Neuronal stem cell (in vitro differentiated cells): ENCODE measurements at regions not wholly inside any gene's neighbourhood (a gene's known extent, or its start where the extent isn't known, plus 50 kb on each side); places are given as distances from the start of the nearest gene placed in this dataset.

Experiments
- DNase-seq: peaks from one replicate; pipeline ENCODE4 v3.0.0-alpha.2; 2013; ENCODE audit warnings: low spot score
- H2AFZ ChIP-seq: one replicate; pipeline ENCODE4 v1.6.1; 2013; ENCODE audit warnings: mild to moderate bottlenecking, low read length, inconsistent platforms
- H2AK5ac ChIP-seq: 2 replicates; pipeline ENCODE4 v1.6.1; 2013; ENCODE audit warnings: low read depth, mild to moderate bottlenecking, inconsistent platforms, low read length, moderate library complexity, mixed read lengths
- H2BK120ac ChIP-seq: 2 replicates; pipeline ENCODE4 v1.6.1; 2013; ENCODE audit warnings: low read depth, mild to moderate bottlenecking, inconsistent platforms, low read length, moderate library complexity, mixed read lengths
- H2BK12ac ChIP-seq: one replicate; pipeline ENCODE4 v1.6.1; 2013; ENCODE audit warnings: low read length, inconsistent platforms
- H2BK15ac ChIP-seq: 2 replicates; pipeline ENCODE4 v1.6.1; 2013; ENCODE audit warnings: mild to moderate bottlenecking, low read length, inconsistent platforms, mixed read lengths
- H2BK5ac ChIP-seq: one replicate; pipeline ENCODE4 v1.6.1; 2013; ENCODE audit warnings: inconsistent platforms, mild to moderate bottlenecking, low read length, moderate library complexity
- H3K14ac ChIP-seq: one replicate; pipeline ENCODE4 v1.6.1; 2013; ENCODE audit warnings: low read length, inconsistent platforms
- H3K18ac ChIP-seq: 2 replicates; pipeline ENCODE4 v1.6.1; 2013; ENCODE audit warnings: low read length, inconsistent platforms
- H3K23ac ChIP-seq: 2 replicates; pipeline ENCODE4 v1.6.1; 2013; ENCODE audit warnings: low read depth, mild to moderate bottlenecking, mixed read lengths, low read length, inconsistent platforms; ENCODE audit not compliant: poor library complexity
- H3K27ac ChIP-seq: replicated peaks from 3 replicates; pipeline ENCODE4 v1.5.1; 2013; ENCODE audit warnings: low read length, inconsistent platforms
- H3K27me3 ChIP-seq, 3 experiments: 2 replicates each; pipeline ENCODE4 v1.6.1; 2013; ENCODE audit warnings: low read length in 3 of 3, mild to moderate bottlenecking in 2 of 3, inconsistent platforms in 1 of 3, low read depth in 1 of 3, mixed read lengths in 1 of 3, moderate library complexity in 1 of 3; ENCODE audit not compliant: control insufficient read depth in 3 of 3, insufficient read depth in 3 of 3
- H3K36me3 ChIP-seq, 2 donors: replicated peaks in 1 of 2; 2 replicates each; pipeline ENCODE4 v1.6.1; 2013; ENCODE audit warnings: low read length in 2 of 2; ENCODE audit not compliant: control insufficient read depth in 2 of 2, insufficient read depth in 2 of 2
- H3K4ac ChIP-seq: 2 replicates; pipeline ENCODE4 v1.6.1; 2013; ENCODE audit warnings: inconsistent platforms, mild to moderate bottlenecking, low read length, moderate library complexity
- H3K4me1 ChIP-seq, 2 donors: 1 replicate in 1 of 2; 2 replicates in 1 of 2; pipeline ENCODE4 v1.6.1; 2013; ENCODE audit warnings: low read length in 2 of 2, low read depth in 1 of 2; ENCODE audit not compliant: control insufficient read depth in 2 of 2, insufficient read depth in 1 of 2
- H3K4me2 ChIP-seq: one replicate; pipeline ENCODE4 v1.6.1; 2013; ENCODE audit warnings: mild to moderate bottlenecking, low read length, inconsistent platforms; ENCODE audit not compliant: insufficient read depth, poor library complexity, severe bottlenecking
- H3K4me3 ChIP-seq, 2 donors: 2 replicates each; pipeline ENCODE4 v1.5.1; 2013; ENCODE audit warnings: low read length in 2 of 2, mild to moderate bottlenecking in 2 of 2, inconsistent platforms in 1 of 2, moderate library complexity in 1 of 2
- H3K79me1 ChIP-seq: one replicate; pipeline ENCODE4 v1.6.1; 2013; ENCODE audit warnings: low read depth, mild to moderate bottlenecking, inconsistent platforms, low read length, moderate library complexity
- H3K9ac ChIP-seq: one replicate; pipeline ENCODE4 v1.6.1; 2013; ENCODE audit warnings: mild to moderate bottlenecking, low read depth, low read length, inconsistent platforms; ENCODE audit not compliant: poor library complexity
- H3K9me3 ChIP-seq, 2 donors: replicated peaks in 1 of 2; 2 replicates each; pipeline versions ENCODE3 to v1.6.1; 2013; ENCODE audit warnings: low read length in 2 of 2, mild to moderate bottlenecking in 2 of 2, inconsistent platforms in 1 of 2, low read depth in 1 of 2, mixed read lengths in 1 of 2, moderate library complexity in 1 of 2; ENCODE audit not compliant: control insufficient read depth in 2 of 2, insufficient read depth in 1 of 2
- H4K8ac ChIP-seq: one replicate; pipeline ENCODE4 v1.6.1; 2013; ENCODE audit warnings: low read depth, mild to moderate bottlenecking, inconsistent platforms, low read length, moderate library complexity
- H4K91ac ChIP-seq: one replicate; pipeline ENCODE4 v1.6.1; 2013; ENCODE audit warnings: low read length, low read depth, mild to moderate bottlenecking, inconsistent platforms; ENCODE audit not compliant: poor library complexity
- WGBS, 2 donors: extraction: QIAGEN DNeasy Blood & Tissue Kit; methylation state at CpG; one replicate each; pipeline ENCODE4 v1.1.7; 2013; ENCODE audit warnings: missing lambda C conversion rate in 2 of 2, mixed read lengths in 1 of 2; ENCODE audit not compliant: insufficient read length in 2 of 2, insufficient replicate concordance in 1 of 2; ENCODE audit errors: extremely low coverage in 2 of 2; 5-methylcytosine and 5-hydroxymethylcytosine counted together

DNA sequence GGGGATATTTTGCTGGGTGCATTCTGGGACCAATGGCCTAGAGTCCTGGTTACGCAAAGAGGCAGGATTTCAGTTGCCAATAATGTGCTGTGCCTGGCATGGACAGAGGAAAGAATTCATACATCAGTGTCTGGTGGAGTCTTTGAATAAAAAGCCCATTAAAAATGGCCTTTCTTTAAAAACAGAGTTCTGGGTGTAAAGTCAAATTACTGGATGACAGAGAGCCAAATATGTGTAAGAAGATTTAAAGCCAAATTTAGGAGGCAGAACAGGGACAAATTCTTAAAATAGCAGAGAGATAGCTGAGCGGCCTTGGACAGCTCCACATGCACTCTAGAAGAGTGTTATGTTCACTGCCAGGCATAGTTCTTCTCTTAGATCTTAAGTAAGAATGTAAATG, 60.8 kb upstream of the MEOX2 start:
- Histone ChIP-seq H3K36me3 (no peaks in the 10 kb centered on the region), H4K91ac (no peak overlapping the region), H3K4me2 (no peak overlapping the region), H3K4me3 (no peak overlapping the region), H4K8ac (no peak overlapping the region), H3K4me1 (no peaks in the 10 kb centered on the region), H3K18ac (no peak overlapping the region), H3K4ac (no peak overlapping the region), H2BK12ac (no peak overlapping the region), H3K9me3 (no peaks in the 10 kb centered on the region), H3K79me1 (no peaks in the 10 kb centered on the region), H2BK15ac (no peak overlapping the region), H2BK5ac (no peak overlapping the region), H3K27me3 (no peaks in the 10 kb centered on the region), H3K23ac (no peak overlapping the region), H3K27ac (no peak overlapping the region), H2AK5ac (no peak overlapping the region), H2AFZ (no peak overlapping the region), H3K9ac (no peak overlapping the region), H2BK120ac (no peak overlapping the region), H3K14ac (no peak overlapping the region)
- no peak for DNase-seq
- WGBS, 2 donors = no CpG with 5 or more reads among the region's 2 CpGs

DNA sequence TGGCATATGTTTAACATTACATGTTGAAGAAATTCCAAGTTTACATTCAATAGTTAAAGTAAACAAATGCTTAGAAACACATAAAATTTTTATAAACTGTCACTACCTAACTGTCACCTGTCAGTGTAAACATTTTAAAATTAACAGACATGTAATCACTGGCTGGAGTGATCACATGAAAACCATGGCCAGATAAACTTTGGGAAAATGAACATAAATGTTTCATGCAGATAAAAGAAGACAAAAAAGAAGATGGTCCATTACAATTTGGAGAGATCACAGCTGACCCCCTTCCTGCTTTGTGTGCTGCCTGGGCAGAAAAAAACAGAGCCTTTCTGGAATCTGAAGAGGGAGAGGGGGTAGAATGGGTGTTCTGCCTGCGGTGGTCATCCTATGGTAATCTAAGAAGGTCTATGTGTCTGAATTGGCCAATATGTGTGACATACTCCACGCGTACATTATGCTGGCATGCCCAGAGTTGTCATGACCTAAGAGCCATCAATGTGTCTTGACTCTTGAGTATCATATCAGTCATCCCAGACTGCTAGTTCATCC, 57.5 kb upstream of the MEOX2 start:
- H3K4me3 ChIP-seq = no peak overlapping the region
- H2BK120ac ChIP-seq = no peak overlapping the region
- H4K8ac ChIP-seq = no peak overlapping the region
- no peak overlapping the region for H3K14ac ChIP-seq
- no peaks in the 10 kb centered on the region for H3K27me3 ChIP-seq
- no peak overlapping the region for H3K18ac ChIP-seq
- H3K4me1 ChIP-seq = no peaks in the 10 kb centered on the region
- H3K36me3 ChIP-seq = no peaks in the 10 kb centered on the region
- H3K4ac ChIP-seq = no peak overlapping the region
- H3K9ac ChIP-seq = no peak overlapping the region
- no peak for DNase-seq
- H3K9me3 ChIP-seq = no peaks in the 10 kb centered on the region
- no peak overlapping the region for H2BK15ac ChIP-seq
- no peak overlapping the region for H4K91ac ChIP-seq
- no peak overlapping the region for H3K27ac ChIP-seq
- no peaks in the 10 kb centered on the region for H3K79me1 ChIP-seq
- no peak overlapping the region for H2AK5ac ChIP-seq
- H3K4me2 ChIP-seq = no peak overlapping the region
- H2BK5ac ChIP-seq = no peak overlapping the region
- no peak overlapping the region for H3K23ac ChIP-seq
- no peak overlapping the region for H2BK12ac ChIP-seq
- WGBS, 2 donors = no CpG with 5 or more reads among the region's 3 CpGs
- H2AFZ ChIP-seq = no peak overlapping the region

DNA sequence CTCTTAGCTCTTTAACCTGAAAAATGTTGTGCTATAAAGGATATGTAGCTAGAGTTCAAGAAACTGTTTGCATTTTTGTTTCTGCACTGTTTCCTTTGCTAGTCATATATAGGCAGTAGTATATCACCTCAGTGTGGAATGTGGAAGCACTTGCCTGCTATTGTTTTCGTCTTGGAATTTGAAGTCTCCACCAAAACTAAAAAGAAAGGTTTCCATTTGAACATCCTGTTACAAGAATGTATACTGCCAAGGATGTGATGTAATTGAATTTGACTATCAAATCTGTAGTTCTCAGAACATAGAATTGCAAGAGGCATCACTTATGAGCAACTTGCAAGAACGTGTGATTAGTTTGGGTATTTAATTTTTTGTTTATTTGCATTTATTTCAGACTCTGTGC, 51.1 kb upstream of the MEOX2 start:
- no peak overlapping the region for H3K9ac ChIP-seq
- H3K4me2 ChIP-seq = no peak overlapping the region
- H3K4me1 ChIP-seq = no peaks in the 10 kb centered on the region
- WGBS, 2 donors = no CpG with 5 or more reads among the region's 2 CpGs
- H3K4ac ChIP-seq = no peak overlapping the region
- no peak overlapping the region for H3K14ac ChIP-seq
- no peak overlapping the region for H2AK5ac ChIP-seq
- H3K4me3 ChIP-seq = no peak overlapping the region
- no peak overlapping the region for H2BK5ac ChIP-seq
- H4K91ac ChIP-seq = no peak overlapping the region
- no peak overlapping the region for H2AFZ ChIP-seq
- no peak overlapping the region for H2BK120ac ChIP-seq
- no peak overlapping the region for H4K8ac ChIP-seq
- no peak overlapping the region for H3K23ac ChIP-seq
- no peaks in the 10 kb centered on the region for H3K36me3 ChIP-seq
- H2BK15ac ChIP-seq = no peak overlapping the region
- no peak overlapping the region for H3K27ac ChIP-seq
- no peaks in the 10 kb centered on the region for H3K79me1 ChIP-seq
- no peak overlapping the region for H3K18ac ChIP-seq
- no peak overlapping the region for H2BK12ac ChIP-seq
- no peak for DNase-seq
- no peaks in the 10 kb centered on the region for H3K9me3 ChIP-seq
- no peaks in the 10 kb centered on the region for H3K27me3 ChIP-seq
